Glutamatergic neuron (in vitro differentiated cells): ENCODE measurements at regions not wholly inside any gene's neighbourhood (a gene's known extent, or its start where the extent isn't known, plus 50 kb on each side); places are given as distances from the start of the nearest gene placed in this dataset.
A peak's percentile ranks its signal among the peaks of the same experiment; 100 is the strongest.

ENCODE experiments used
- DNase-seq: peaks from one replicate; pipeline ENCODE4 v3.0.0; 2022
- H3K27ac Mint-ChIP-seq: one replicate; pipeline ENCODE4 v1.8.0; 2020; ENCODE audit warnings: mild to moderate bottlenecking, mixed read lengths, inconsistent platforms; ENCODE audit not compliant: unreplicated experiment
- H3K27me3 Mint-ChIP-seq: one replicate; pipeline ENCODE4 v1.8.0; 2020; ENCODE audit warnings: mild to moderate bottlenecking, moderate library complexity, mixed read lengths, inconsistent platforms; ENCODE audit not compliant: unreplicated experiment
- H3K36me3 Mint-ChIP-seq: one replicate; pipeline ENCODE4 v1.8.0; 2020; ENCODE audit warnings: mild to moderate bottlenecking, mixed read lengths, inconsistent platforms; ENCODE audit not compliant: unreplicated experiment
- H3K4me1 Mint-ChIP-seq: one replicate; pipeline ENCODE4 v1.8.0; 2020; ENCODE audit warnings: mild to moderate bottlenecking, low read depth, mixed read lengths, inconsistent platforms; ENCODE audit not compliant: unreplicated experiment
- H3K4me3 Mint-ChIP-seq: one replicate; pipeline ENCODE4 v1.8.0; 2020; ENCODE audit warnings: mild to moderate bottlenecking, mixed read lengths, inconsistent platforms; ENCODE audit not compliant: unreplicated experiment
- H3K9me3 Mint-ChIP-seq: one replicate; pipeline ENCODE4 v1.8.0; 2020; ENCODE audit warnings: mild to moderate bottlenecking, moderate library complexity, mixed read lengths, inconsistent platforms; ENCODE audit not compliant: unreplicated experiment
- TF ChIP-seq, protein P1 (sequence below): fragments of 200-600 bp; sonication (generic); IDR thresholded peaks from one replicate; pipeline ENCODE4 v1.5.0; 2021; ENCODE audit not compliant: partially characterized antibody, unreplicated experiment

DNA sequence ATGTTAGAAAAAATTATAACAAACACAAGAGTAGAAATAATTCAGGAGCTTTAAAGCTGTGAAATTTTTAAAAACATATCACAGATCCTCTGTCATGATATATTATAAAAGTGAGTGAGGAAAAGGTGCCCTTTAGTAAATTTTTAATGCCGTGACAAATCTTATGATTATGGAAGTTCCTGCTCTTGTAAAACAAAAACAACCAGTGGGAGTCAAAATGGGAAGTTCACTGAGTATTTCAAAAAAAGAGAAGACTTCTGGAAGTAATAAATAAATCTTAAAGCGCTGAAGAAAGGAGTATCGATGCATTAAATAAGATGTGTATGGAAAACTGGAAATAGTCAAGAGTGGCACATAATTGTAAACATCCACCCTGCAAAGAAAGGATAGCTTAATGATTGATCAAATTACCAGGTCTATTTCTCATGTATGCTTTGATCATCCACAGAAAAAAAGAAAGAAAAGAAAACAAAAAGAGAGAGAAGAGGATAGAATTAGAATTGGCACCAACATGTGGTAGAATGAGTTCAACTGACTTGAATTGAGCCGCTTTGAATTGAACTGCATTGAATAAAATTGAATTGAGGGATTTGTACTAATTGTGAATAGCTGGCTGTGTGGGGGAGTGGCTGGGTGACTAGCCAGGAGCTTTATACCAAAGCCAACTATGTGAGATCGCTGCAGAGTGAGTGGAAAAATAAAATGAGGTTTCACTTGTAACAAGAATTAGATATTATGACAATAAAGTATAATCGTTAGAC lies 647.6 kb upstream of the SPRY2 start:
- H3K4me3 Mint-ChIP-seq = no peak overlapping the region
- H3K27ac Mint-ChIP-seq = no peak overlapping the region
- peaks cover 7% of the 10 kb centered on the region for H3K9me3 Mint-ChIP-seq
- H3K36me3 Mint-ChIP-seq = peaks cover 5% of the 10 kb centered on the region
- H3K27me3 Mint-ChIP-seq = peaks cover 2% of the 10 kb centered on the region
- no peak for DNase-seq
- TF ChIP-seq, protein P1, sequence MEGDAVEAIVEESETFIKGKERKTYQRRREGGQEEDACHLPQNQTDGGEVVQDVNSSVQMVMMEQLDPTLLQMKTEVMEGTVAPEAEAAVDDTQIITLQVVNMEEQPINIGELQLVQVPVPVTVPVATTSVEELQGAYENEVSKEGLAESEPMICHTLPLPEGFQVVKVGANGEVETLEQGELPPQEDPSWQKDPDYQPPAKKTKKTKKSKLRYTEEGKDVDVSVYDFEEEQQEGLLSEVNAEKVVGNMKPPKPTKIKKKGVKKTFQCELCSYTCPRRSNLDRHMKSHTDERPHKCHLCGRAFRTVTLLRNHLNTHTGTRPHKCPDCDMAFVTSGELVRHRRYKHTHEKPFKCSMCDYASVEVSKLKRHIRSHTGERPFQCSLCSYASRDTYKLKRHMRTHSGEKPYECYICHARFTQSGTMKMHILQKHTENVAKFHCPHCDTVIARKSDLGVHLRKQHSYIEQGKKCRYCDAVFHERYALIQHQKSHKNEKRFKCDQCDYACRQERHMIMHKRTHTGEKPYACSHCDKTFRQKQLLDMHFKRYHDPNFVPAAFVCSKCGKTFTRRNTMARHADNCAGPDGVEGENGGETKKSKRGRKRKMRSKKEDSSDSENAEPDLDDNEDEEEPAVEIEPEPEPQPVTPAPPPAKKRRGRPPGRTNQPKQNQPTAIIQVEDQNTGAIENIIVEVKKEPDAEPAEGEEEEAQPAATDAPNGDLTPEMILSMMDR = no peak
- no peaks in the 10 kb centered on the region for H3K4me1 Mint-ChIP-seq

DNA sequence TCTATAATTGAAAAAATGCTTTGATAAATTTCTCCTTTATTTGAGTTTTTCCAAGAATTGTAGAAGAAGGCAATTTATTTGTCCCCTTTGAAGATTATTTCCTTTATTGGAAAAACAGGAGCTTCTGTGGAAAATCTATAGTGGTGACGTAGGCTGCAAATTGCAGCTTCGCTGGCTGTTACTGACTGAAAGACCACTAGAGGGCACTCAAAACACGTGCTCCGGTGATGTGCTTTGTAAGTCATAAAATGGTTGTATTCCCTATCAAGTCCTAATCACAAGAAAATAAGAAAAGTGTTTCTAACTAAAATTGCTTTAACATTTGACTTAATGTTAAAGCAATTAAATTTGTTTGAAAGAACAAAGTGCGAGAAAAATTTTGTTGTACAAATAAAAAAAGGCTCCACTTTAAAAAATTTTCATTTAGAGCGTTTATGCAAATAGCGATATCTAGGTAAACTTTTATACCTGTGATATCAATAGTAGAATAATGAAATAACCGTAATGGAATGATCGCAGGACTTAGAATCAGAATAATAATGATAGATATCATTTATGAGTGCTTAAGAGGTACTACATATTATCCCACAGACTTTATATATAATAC lies 638.2 kb upstream of the SPRY2 start:
- no peak overlapping the region for H3K27ac Mint-ChIP-seq

DNA sequence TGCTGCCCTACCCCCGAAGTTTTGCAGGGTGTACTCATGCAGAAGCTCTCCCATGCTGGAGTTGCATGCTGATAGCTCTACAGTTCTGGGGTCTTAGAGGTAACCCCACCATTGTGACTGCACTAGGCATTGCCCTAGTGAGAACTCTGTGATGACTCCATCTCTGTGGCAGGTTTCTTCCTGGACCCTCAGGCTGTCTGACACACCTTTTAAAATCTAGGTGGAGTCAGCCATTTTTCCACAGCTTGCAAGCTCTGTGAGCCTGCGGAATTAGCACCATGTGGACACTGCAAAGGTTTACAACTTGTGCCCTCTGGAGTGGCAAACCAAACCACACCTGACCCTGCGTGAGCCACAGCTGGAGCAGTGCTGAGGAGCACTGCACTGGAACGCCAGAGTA lies 636.2 kb upstream of the SPRY2 start:
- Mint-ChIP-seq H3K4me3 (no peak overlapping the region), H3K4me1 (no peaks in the 10 kb centered on the region), H3K27ac (no peak overlapping the region)

More for the DNA sequence above, 638.2 kb upstream of the SPRY2 start:
- peaks cover 1% of the 10 kb centered on the region for H3K9me3 Mint-ChIP-seq
- peak; percentile 40 for DNase-seq
- TF ChIP-seq, protein P1 = peak; percentile 79
- no peaks in the 10 kb centered on the region for H3K36me3 Mint-ChIP-seq
- H3K4me3 Mint-ChIP-seq = no peak overlapping the region
- no peaks in the 10 kb centered on the region for H3K4me1 Mint-ChIP-seq
- no peaks in the 10 kb centered on the region for H3K27me3 Mint-ChIP-seq

DNA sequence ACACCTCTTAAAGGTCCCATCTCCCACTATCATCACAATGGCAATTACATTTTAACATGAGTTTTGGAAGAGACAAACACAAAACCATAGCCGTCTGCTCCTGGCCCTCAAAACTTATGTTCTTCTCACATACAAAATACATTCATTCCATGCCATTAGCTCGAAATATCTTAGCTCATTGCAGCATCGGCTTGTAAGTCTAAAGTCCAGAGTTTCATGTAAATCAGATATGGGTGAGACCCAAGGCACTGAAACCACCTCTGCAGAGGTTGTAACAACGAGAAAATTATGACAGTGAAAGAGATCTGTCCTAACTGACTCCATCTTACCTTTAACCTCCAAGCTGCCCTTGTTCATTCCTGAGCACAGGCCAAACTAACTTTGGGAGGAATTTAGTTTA lies 635.0 kb upstream of the SPRY2 start:
- H3K9me3 Mint-ChIP-seq = peaks cover under 1% of the 10 kb centered on the region
- no peak overlapping the region for H3K4me3 Mint-ChIP-seq
- H3K36me3 Mint-ChIP-seq = no peaks in the 10 kb centered on the region
- TF ChIP-seq, protein P1 = no peak
- no peak overlapping the region for H3K27ac Mint-ChIP-seq
- no peaks in the 10 kb centered on the region for H3K27me3 Mint-ChIP-seq
- no peaks in the 10 kb centered on the region for H3K4me1 Mint-ChIP-seq
- DNase-seq = no peak

More for the DNA sequence above, 636.2 kb upstream of the SPRY2 start:
- no peak for DNase-seq
- Mint-ChIP-seq H3K9me3 (peaks cover 1% of the 10 kb centered on the region), H3K27me3 (no peaks in the 10 kb centered on the region), H3K36me3 (no peaks in the 10 kb centered on the region)
- TF ChIP-seq, protein P1 = no peak

DNA sequence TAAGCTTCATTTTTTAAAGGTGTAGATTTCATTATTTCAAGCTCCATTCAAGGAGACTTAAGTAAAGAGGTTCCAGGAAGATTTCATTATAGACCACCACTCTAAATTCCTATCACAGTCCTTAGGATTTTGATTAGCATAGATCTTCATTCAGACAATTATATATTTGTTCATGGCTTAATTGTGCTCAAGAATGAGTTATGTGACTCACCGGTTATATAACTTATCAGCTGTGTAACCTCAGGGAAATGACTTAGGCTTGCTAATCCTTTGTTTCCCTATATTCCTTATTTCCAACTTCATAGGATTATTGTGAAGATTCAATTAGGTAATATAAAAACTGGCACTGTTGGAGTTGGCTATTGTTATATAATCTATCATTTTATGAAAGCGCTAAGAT lies 632.8 kb upstream of the SPRY2 start:
- no peaks in the 10 kb centered on the region for H3K36me3 Mint-ChIP-seq

More for the DNA sequence above, 632.8 kb upstream of the SPRY2 start:
- TF ChIP-seq, protein P1 = no peak
- H3K9me3 Mint-ChIP-seq = peaks cover 1% of the 10 kb centered on the region
- H3K27ac Mint-ChIP-seq = no peak overlapping the region
- no peaks in the 10 kb centered on the region for H3K27me3 Mint-ChIP-seq
- no peaks in the 10 kb centered on the region for H3K4me1 Mint-ChIP-seq
- H3K4me3 Mint-ChIP-seq = no peak overlapping the region
- DNase-seq = no peak
